Activated CD4-positive, alpha-beta memory T cell treated with anti-CD3 and anti-CD28 coated beads, Interleukin-2, amount 10 ng/mL, durations not matched to agents 7 days and 5 days (primary cell): ENCODE measurements at regions not wholly inside any gene's neighbourhood (a gene's known extent, or its start where the extent isn't known, plus 50 kb on each side); places are given as distances from the start of the nearest gene placed in this dataset.

ENCODE experiments used
- CTCF ChIA-PET: fragments of 350-600 bp; sonication (Branson Sonifier 250); formaldehyde crosslinking; loops from one replicate; lab custom pipeline; 2021; ENCODE audit warnings: antibody characterized with exemption, inconsistent platforms; lab: Charles Lee
- POLR2A ChIA-PET: fragments of 350-600 bp; sonication (Branson Sonifier 250); formaldehyde crosslinking; loops from one replicate; lab custom pipeline; 2021; ENCODE audit warnings: antibody characterized with exemption; lab: Charles Lee
- DNase-seq: peaks from one replicate; pipeline ENCODE4 v3.0.0-alpha.2; 2020
- H3K27ac Mint-ChIP-seq: one replicate; pipeline ENCODE4 v1.8.0; 2021; ENCODE audit warnings: mild to moderate bottlenecking, mixed read lengths
- H3K27me3 Mint-ChIP-seq: one replicate; pipeline ENCODE4 v1.8.0; 2021; ENCODE audit warnings: mixed read lengths
- H3K36me3 Mint-ChIP-seq: one replicate; pipeline ENCODE4 v1.8.0; 2021; ENCODE audit warnings: low read depth, mixed read lengths
- H3K4me1 Mint-ChIP-seq: one replicate; pipeline ENCODE4 v1.8.0; 2021; ENCODE audit warnings: mixed read lengths
- H3K4me3 Mint-ChIP-seq: one replicate; pipeline ENCODE4 v1.8.0; 2021; ENCODE audit warnings: mild to moderate bottlenecking, mixed read lengths
- H3K9me3 Mint-ChIP-seq: one replicate; pipeline ENCODE4 v1.8.0; 2021; ENCODE audit warnings: mixed read lengths

DNA sequence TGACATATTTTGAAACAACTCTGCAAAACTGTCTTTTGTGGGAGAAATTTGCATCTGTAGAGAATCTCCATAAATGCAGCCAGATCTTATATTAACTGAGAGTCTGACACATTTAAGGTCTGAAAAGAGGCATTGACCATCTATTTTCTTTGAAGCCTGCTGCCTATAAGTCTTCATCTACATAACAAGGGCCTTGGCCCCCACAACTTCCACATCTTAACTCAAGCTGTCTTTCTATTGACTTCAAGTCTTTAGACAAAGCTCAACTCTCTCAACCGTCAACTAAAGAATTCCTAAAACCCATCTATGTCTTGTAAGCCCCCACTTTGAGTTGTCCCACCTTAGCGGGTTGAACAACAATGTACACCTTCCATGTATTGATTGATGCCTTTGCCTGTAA lies 72.4 kb upstream of the ADCY1 start:
- CTCF ChIA-PET: no interaction called here
- POLR2A ChIA-PET: no interaction called here
- Mint-ChIP-seq H3K36me3 (no peaks in the 10 kb centered on the region), H3K4me1 (no peaks in the 10 kb centered on the region), H3K9me3 (peaks cover 17% of the 10 kb centered on the region), H3K27ac (no peak overlapping the region), H3K27me3 (peaks cover 7% of the 10 kb centered on the region), H3K4me3 (no peak overlapping the region)
- DNase-seq: no peak

DNA sequence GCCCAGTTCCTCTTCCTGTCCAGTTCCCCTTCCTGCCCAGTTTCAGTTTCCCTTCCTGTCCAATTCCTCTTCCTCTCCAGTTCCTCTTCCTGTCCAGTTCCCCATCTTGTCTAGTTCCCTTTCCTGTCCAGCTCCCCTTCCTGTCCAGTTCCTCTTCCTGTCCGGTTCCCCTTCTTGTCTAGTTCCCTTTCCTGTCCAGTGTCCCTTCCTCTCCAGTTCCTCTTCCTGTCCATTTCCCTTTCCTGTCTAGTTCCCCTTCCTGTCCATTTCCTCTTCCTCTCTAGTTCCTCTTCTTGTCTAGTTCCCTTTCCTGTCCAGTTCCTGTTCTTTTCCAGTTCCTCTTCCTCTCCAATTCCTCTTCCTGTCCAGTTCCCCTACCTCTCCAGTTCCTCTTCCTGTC lies 68.1 kb upstream of the ADCY1 start:
- CTCF ChIA-PET: no interaction called here
- H3K27ac Mint-ChIP-seq: no peak overlapping the region

DNA sequence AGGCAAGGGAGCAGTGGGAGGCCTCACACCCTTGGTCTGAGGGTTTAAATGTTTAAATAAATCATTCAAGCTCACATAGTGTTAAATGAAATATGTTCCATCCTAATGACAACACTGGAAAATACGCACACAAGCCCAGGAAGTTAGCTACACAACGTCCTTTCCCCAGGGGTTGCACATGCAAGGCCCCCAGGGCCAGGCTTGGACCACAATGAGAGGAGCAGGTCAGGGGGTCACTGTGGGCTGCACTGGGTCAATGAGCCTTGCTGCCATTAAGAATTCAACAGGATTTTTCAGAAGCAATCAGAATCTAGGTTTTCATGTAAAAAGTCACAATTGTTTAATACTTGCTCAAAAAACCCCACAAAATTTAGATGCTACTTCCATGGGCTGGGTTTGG lies 64.9 kb upstream of the ADCY1 start:
- POLR2A ChIA-PET: no interaction called here

More for the DNA sequence above, 68.1 kb upstream of the ADCY1 start:
- Mint-ChIP-seq H3K9me3 (peaks cover 30% of the 10 kb centered on the region), H3K4me3 (no peak overlapping the region), H3K27me3 (no peaks in the 10 kb centered on the region), H3K4me1 (no peaks in the 10 kb centered on the region), H3K36me3 (no peaks in the 10 kb centered on the region)
- DNase-seq: no peak
- POLR2A ChIA-PET: no interaction called here

DNA sequence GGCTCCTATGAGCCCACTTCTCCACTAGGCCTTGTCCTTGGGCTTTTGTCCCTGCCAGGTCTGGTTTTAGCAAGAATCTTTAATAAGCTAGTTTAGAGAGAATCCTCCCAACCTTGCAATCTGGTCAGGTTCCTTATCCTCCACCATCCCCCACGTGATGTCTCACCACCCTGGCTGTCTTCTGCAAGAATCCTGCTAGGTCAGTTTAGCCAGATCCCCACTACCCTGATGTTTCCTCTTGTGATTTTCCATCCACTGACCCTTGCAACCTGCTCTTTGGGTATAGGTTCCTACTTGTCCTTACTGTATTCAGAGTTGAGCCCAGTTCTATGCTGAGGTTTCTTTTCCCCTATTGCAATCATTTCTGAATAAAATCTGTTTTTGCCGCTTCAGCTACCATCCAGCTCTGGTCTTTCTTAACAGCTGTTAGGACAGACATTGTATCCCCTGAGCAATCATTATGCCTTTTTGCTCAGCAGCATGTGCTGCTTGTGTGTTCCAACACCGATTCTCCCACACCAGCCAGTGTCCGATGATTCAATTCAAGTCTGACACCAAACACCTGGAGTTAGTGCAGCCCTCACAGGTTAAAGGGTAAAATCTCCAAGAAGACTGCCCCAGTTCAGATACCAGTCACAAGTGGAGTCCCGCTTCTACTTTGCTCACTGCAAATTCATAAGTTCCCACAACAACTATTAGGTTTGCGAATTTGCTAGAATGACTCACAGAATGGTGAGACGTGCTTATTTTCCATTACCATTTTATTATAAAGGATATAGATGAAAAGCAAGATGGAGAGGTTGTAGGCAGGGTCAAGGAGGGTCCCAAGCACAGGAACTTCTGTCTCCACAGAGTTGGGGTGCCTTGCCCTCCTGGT lies 62.2 kb upstream of the ADCY1 start:
- Mint-ChIP-seq H3K4me3 (no peak overlapping the region), H3K36me3 (no peaks in the 10 kb centered on the region), H3K9me3 (peaks cover 11% of the 10 kb centered on the region), H3K27me3 (no peaks in the 10 kb centered on the region), H3K27ac (no peak overlapping the region), H3K4me1 (no peaks in the 10 kb centered on the region)
- ChIA-PET POLR2A (no interaction called here), CTCF (no interaction called here)
- no peak for DNase-seq

More for the DNA sequence above, 64.9 kb upstream of the ADCY1 start:
- Mint-ChIP-seq H3K27me3 (no peaks in the 10 kb centered on the region), H3K9me3 (peaks cover 30% of the 10 kb centered on the region), H3K27ac (no peak overlapping the region), H3K4me3 (no peak overlapping the region), H3K36me3 (no peaks in the 10 kb centered on the region), H3K4me1 (no peaks in the 10 kb centered on the region)
- CTCF ChIA-PET: no interaction called here
- DNase-seq: no peak

DNA sequence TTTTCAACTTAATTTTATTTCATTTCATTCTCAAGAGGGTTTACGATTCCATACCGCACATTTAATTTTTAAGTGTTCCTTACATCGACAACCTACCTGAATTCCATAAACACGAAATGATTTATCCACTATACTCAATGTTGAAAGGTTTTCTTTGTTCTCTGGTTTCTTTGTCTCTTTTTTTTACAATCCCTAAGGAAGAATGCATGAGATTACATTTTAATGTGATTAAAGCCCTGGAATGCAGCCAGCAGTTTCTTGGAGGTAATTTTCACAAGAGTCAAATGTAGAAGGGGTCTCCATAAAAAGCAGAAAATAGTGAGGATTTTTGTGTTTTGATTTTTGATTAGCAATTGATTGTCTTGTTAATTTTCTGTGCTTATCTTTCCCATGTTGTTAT lies 59.2 kb upstream of the ADCY1 start:
- no peak overlapping the region for H3K4me3 Mint-ChIP-seq
- no peaks in the 10 kb centered on the region for H3K27me3 Mint-ChIP-seq
- ChIA-PET CTCF (no interaction called here), POLR2A (no interaction called here)
- H3K9me3 Mint-ChIP-seq: peaks cover 2% of the 10 kb centered on the region
- H3K27ac Mint-ChIP-seq: no peak overlapping the region
- no peaks in the 10 kb centered on the region for H3K36me3 Mint-ChIP-seq
- DNase-seq: no peak
- H3K4me1 Mint-ChIP-seq: no peaks in the 10 kb centered on the region

DNA sequence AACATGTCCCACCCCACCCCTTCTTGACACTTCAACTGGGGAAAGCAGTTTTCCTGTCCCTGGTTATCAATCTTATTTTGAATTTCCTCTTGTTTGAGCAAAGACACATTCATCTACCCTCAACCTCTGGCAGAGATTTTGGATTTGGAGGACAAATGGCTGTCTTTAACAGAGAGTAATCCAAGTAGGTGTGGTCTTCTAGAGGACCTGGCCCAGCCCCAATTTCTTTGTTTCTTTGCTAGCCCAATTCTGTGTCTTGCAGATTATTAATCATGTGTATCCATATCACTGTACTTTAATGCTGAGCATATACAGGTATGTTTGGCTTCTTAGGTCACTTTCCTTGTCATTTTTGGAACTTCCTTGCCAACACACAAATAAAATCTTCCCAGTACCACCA lies 58.8 kb upstream of the ADCY1 start:
- Mint-ChIP-seq H3K36me3 (no peaks in the 10 kb centered on the region), H3K27me3 (no peaks in the 10 kb centered on the region), H3K4me1 (no peaks in the 10 kb centered on the region), H3K27ac (no peak overlapping the region), H3K9me3 (peaks cover 2% of the 10 kb centered on the region), H3K4me3 (no peak overlapping the region)
- POLR2A ChIA-PET: no interaction called here
- CTCF ChIA-PET: no interaction called here
- no peak for DNase-seq
